Esophagus squamous epithelium (tissue), 4 donors: ENCODE measurements at regions not wholly inside any gene's neighbourhood (a gene's known extent, or its start where the extent isn't known, plus 50 kb on each side); places are given as distances from the start of the nearest gene placed in this dataset.

Experiments used
- POLR2A ChIP-seq, 4 donors: fragments of 450-650 bp; IDR thresholded peaks; one replicate each; pipeline ENCODE4 v1.6.1; 2017; ENCODE audit warnings: antibody characterized with exemption in 4 of 4, mild to moderate bottlenecking in 4 of 4, moderate library complexity in 3 of 4
- TF ChIP-seq, protein P1 (sequence below), 6 experiments: fragments of 450-650 bp in 4 of 6; fragments of 200-600 bp in 2 of 6; sonication (generic) in 2 of 6; IDR thresholded peaks; one replicate each; pipeline ENCODE4 v1.5.1; 2016 to 2019; ENCODE audit warnings: antibody characterized with exemption in 6 of 6, mild to moderate bottlenecking in 4 of 6, moderate library complexity in 4 of 6

DNA sequence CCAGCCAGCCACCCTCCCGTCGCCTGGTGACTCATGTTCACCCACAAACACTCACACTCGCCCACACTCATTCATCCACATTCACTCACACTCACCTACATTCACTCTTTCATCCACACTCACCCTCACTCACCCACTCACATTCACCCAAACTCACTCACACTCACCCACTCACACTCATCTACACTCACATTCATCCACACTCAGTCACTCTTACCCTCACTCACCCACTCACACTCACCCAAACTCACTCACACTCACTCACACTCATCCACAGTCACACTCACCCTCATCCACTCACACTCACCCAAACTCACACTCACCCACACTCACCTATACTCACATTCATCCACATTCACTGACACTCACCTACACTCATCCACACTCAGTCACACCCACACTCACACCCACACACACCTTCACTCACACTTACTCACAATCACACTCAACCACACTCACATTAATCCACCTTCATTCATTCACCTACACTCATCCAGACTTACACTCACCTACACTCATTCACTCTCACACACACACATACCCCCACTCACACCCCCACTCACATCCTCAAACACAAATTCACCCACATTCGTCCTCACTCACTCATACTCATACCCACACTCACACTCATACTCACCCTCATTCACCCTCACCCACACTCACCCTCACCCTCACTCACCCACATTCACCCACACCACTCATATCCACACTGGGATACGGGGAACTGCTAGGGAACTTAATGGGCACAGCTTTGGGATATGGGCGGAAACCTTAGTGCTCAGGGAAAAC lies 2221.6 kb upstream of the AGA start:
- TF ChIP-seq, protein P1, sequence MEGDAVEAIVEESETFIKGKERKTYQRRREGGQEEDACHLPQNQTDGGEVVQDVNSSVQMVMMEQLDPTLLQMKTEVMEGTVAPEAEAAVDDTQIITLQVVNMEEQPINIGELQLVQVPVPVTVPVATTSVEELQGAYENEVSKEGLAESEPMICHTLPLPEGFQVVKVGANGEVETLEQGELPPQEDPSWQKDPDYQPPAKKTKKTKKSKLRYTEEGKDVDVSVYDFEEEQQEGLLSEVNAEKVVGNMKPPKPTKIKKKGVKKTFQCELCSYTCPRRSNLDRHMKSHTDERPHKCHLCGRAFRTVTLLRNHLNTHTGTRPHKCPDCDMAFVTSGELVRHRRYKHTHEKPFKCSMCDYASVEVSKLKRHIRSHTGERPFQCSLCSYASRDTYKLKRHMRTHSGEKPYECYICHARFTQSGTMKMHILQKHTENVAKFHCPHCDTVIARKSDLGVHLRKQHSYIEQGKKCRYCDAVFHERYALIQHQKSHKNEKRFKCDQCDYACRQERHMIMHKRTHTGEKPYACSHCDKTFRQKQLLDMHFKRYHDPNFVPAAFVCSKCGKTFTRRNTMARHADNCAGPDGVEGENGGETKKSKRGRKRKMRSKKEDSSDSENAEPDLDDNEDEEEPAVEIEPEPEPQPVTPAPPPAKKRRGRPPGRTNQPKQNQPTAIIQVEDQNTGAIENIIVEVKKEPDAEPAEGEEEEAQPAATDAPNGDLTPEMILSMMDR (IDR thresholded peaks at IDR 0.05), result no peak
- TF ChIP-seq POLR2A (IDR thresholded peaks at IDR 0.05), result no peak
